ENCODE measurements at regions not wholly inside any gene's neighbourhood (a gene's known extent, or its start where the extent isn't known, plus 50 kb on each side); places are given as distances from the start of the nearest gene placed in this dataset.

- no peaks in the 10 kb centered on the region for H3K4me1 ChIP-seq
Observed at GRCh38 chr13:47548294-47548840, 452.7 kb downstream of the SUCLA2 start.

GRCh38 chr13:47546391-47547225, 454.5 kb downstream of the SUCLA2 start:
- Histone ChIP-seq H3K9me3 (no peaks in the 10 kb centered on the region), H3K9ac (ENCODE audit: low read depth in 2 of 2, low read length in 2 of 2) (no peak overlapping the region), H3K27me3 (no peaks in the 10 kb centered on the region), H3K27ac (no peak overlapping the region), H3K36me3 (no peaks in the 10 kb centered on the region), H3K4me1 (no peaks in the 10 kb centered on the region), H3K4me3 (no peak overlapping the region)
- no peak for TF ChIP-seq CTCF (IDR thresholded peaks at IDR 0.05)
- intact Hi-C loops (cut with DNase I): no loop called here
- DNase-seq: peak; percentile 19

More at GRCh38 chr13:47548294-47548840, 452.7 kb downstream of the SUCLA2 start:
- Histone ChIP-seq H3K27ac (no peak overlapping the region), H3K27me3 (no peaks in the 10 kb centered on the region), H3K36me3 (no peaks in the 10 kb centered on the region), H3K4me3 (no peak overlapping the region), H3K9ac (ENCODE audit: low read depth in 2 of 2, low read length in 2 of 2) (no peak overlapping the region), H3K9me3 (no peaks in the 10 kb centered on the region)
- TF ChIP-seq CTCF (IDR thresholded peaks at IDR 0.05): no peak
- DNase-seq: no peak
- intact Hi-C loops (cut with DNase I): no loop called here

GRCh38 chr13:47545201-47546024, 455.7 kb downstream of the SUCLA2 start:
- TF ChIP-seq CTCF (IDR thresholded peaks at IDR 0.05): no peak

GRCh38 chr13:47539317-47539716, 461.8 kb downstream of the SUCLA2 start:
- Histone ChIP-seq H3K27me3 (no peaks in the 10 kb centered on the region), H3K4me3 (no peak overlapping the region), H3K4me1 (no peaks in the 10 kb centered on the region), H3K9me3 (no peaks in the 10 kb centered on the region), H3K9ac (ENCODE audit: low read depth in 2 of 2, low read length in 2 of 2) (no peak overlapping the region), H3K27ac (no peak overlapping the region), H3K36me3 (no peaks in the 10 kb centered on the region)
- TF ChIP-seq CTCF (IDR thresholded peaks at IDR 0.05): no peak
- no peak for DNase-seq
- intact Hi-C loops (cut with DNase I): no loop called here

More at GRCh38 chr13:47545201-47546024, 455.7 kb downstream of the SUCLA2 start:
- intact Hi-C loops (cut with DNase I): no loop called here
- H3K4me3 ChIP-seq: no peak overlapping the region
- H3K4me1 ChIP-seq: no peaks in the 10 kb centered on the region
- no peak overlapping the region for H3K27ac ChIP-seq
- no peak for DNase-seq
- no peak overlapping the region for H3K9ac ChIP-seq (ENCODE audit: low read depth in 2 of 2, low read length in 2 of 2)
- H3K27me3 ChIP-seq: no peaks in the 10 kb centered on the region
- no peaks in the 10 kb centered on the region for H3K9me3 ChIP-seq
- H3K36me3 ChIP-seq: no peaks in the 10 kb centered on the region

- no peak overlapping the region for H3K9ac ChIP-seq (ENCODE audit: low read depth in 2 of 2, low read length in 2 of 2)
- H3K36me3 ChIP-seq: no peaks in the 10 kb centered on the region
- no peak for DNase-seq
- H3K27ac ChIP-seq: no peak overlapping the region
- intact Hi-C loops (cut with DNase I): no loop called here
- no peak overlapping the region for H3K4me3 ChIP-seq
- no peaks in the 10 kb centered on the region for H3K9me3 ChIP-seq
- no peak for TF ChIP-seq CTCF (IDR thresholded peaks at IDR 0.05)
- no peaks in the 10 kb centered on the region for H3K27me3 ChIP-seq
- H3K4me1 ChIP-seq: no peaks in the 10 kb centered on the region
Observed at GRCh38 chr13:47523771-47524170, 477.3 kb downstream of the SUCLA2 start.

All from colonic mucosa (tissue), 4 donors.